HepG2 (cell line): ENCODE measurements at regions not wholly inside any gene's neighbourhood (a gene's known extent, or its start where the extent isn't known, plus 50 kb on each side); places are given as distances from the start of the nearest gene placed in this dataset.
"Not testable (repeated sequence)": the region's sequence is repeated elsewhere in the genome, so short reads cannot be mapped to it uniquely, and the experiment has no call there.

Experiments used
- ATAC-seq: fragments of 200-7000 bp; cut with Tn5 transposase; 3 replicates; pipeline ENCODE4 v1.9.1; 2020; ENCODE audit warnings: mild to moderate bottlenecking, moderate library complexity
- BruUV-seq: library from RNA; stranded (reverse); fragments of 400-500 nt; replicated peaks from 2 replicates; lab custom pipeline; 2021; lab: Mats Ljungman, UMichigan
- CTCF ChIA-PET: fragments of 300-600 bp; formaldehyde crosslinking; extraction: SDS; loops from one replicate; lab custom pipeline; 2021; ENCODE audit warnings: low total read pairs, inconsistent platforms, low intra/inter-chr PET ratio; lab: Yijun Ruan, JAX
- POLR2A ChIA-PET: fragments of 350-600 bp; sonication (Branson Sonifier 250); formaldehyde crosslinking; loops from one replicate; lab custom pipeline; 2020; ENCODE audit warnings: antibody characterized with exemption, inconsistent platforms; lab: Yijun Ruan, JAX
- DNase-seq: peaks from one replicate; pipeline ENCODE4 v3.0.0-alpha.2; 2015; ENCODE audit warnings: low spot score
- FAIRE-seq: peaks from 3 replicates; lab custom pipeline; 2011; peaks lifted over from hg19 to GRCh38; lab: Jason Lieb, UNC
- H2AFZ ChIP-seq: one replicate; pipeline ENCODE4 v1.6.1; 2011; ENCODE audit warnings: low read length, inconsistent platforms
- H3K27ac ChIP-seq: fragments of 300-600 bp; 3 replicates; pipeline ENCODE4 v1.8.0; 2011; ENCODE audit warnings: mixed run types, mild to moderate bottlenecking, mixed read lengths, low read length, inconsistent platforms; ENCODE audit not compliant: insufficient read depth; ENCODE audit errors: extremely low read length
- H3K27me3 ChIP-seq, 2 experiments: fragments of 200-600 bp in 1 of 2; 2 replicates in 1 of 2; 3 replicates in 1 of 2; pipeline versions ENCODE4 v1.6.0 to v1.8.0; 2011; ENCODE audit warnings: low read length in 2 of 2, mild to moderate bottlenecking in 2 of 2, moderate library complexity in 2 of 2, inconsistent platforms in 1 of 2; ENCODE audit not compliant: insufficient read depth in 2 of 2, control insufficient read depth in 1 of 2
- H3K36me3 ChIP-seq, 2 experiments: fragments of 200-600 bp in 1 of 2; replicated peaks in 1 of 2; 2 replicates in 1 of 2; 3 replicates in 1 of 2; pipeline versions ENCODE4 v1.5.1 to v1.8.0; 2011; ENCODE audit warnings: low read length in 2 of 2, inconsistent platforms in 1 of 2; ENCODE audit not compliant: insufficient read depth in 2 of 2, control insufficient read depth in 1 of 2
- H3K4me1 ChIP-seq: 2 replicates; pipeline ENCODE4 v1.5.1; 2012; ENCODE audit warnings: low read length, inconsistent platforms; ENCODE audit not compliant: insufficient read depth
- H3K4me2 ChIP-seq: 2 replicates; pipeline ENCODE4 v1.6.0; 2011; ENCODE audit warnings: low read depth, low read length, inconsistent platforms
- H3K4me3 ChIP-seq, 3 experiments: fragments of 200-600 bp in 1 of 3; sonication (generic), shearing (Covaris generic) in 1 of 3; replicated peaks in 1 of 3; 2 replicates each; pipeline ENCODE4 v1.5.1; 2011 to 2016; ENCODE audit warnings: low read length in 3 of 3, inconsistent platforms in 2 of 3, low read depth in 2 of 3, mild to moderate bottlenecking in 2 of 3, control low read depth in 1 of 3, mixed read lengths in 1 of 3; ENCODE audit not compliant: insufficient read depth in 1 of 3
- H3K79me2 ChIP-seq: one replicate; pipeline ENCODE4 v1.6.1; 2011; ENCODE audit warnings: low read length, inconsistent platforms; ENCODE audit not compliant: insufficient read depth
- H3K9ac ChIP-seq: 2 replicates; pipeline ENCODE4 v1.6.0; 2011; ENCODE audit warnings: mild to moderate bottlenecking, low read depth, low read length, inconsistent platforms; ENCODE audit not compliant: insufficient read depth
- H3K9me3 ChIP-seq: 2 replicates; pipeline ENCODE4 v1.5.1; 2012; ENCODE audit warnings: mild to moderate bottlenecking, low read length
- H4K20me1 ChIP-seq: 2 replicates; pipeline ENCODE4 v1.6.0; 2011; ENCODE audit warnings: inconsistent platforms, mild to moderate bottlenecking, low read length, moderate library complexity; ENCODE audit not compliant: insufficient read depth
- GATAD2A ChIP-seq: IDR thresholded peaks from 2 replicates; pipeline ENCODE4 v1.6.1; 2016
- HNF4G ChIP-seq, 2 experiments: sonication (generic) in 1 of 2; formaldehyde crosslinking in 1 of 2; IDR thresholded peaks; 2 replicates each; pipeline versions ENCODE4 v1.4.0 to v1.6.1; 2011 to 2020; ENCODE audit warnings: borderline replicate concordance in 2 of 2, low read depth in 2 of 2, mild to moderate bottlenecking in 2 of 2, low read length in 1 of 2, missing genetic modification reagents in 1 of 2, moderate library complexity in 1 of 2
- SOX13 ChIP-seq, 3 experiments: fragments of 450-650 bp in 1 of 3; sonication (generic) in 1 of 3; formaldehyde crosslinking in 1 of 3; IDR thresholded peaks in 2 of 3; conservative IDR thresholded peaks in 1 of 3; 2 replicates each; pipeline versions ENCODE4 v1.5.0 to v1.6.1; 2016 to 2020; ENCODE audit warnings: antibody characterized with exemption in 1 of 3, mild to moderate bottlenecking in 1 of 3, missing compliant biosample characterization in 1 of 3, missing genetic modification reagents in 1 of 3, moderate library complexity in 1 of 3
- SOX5 ChIP-seq: IDR thresholded peaks from 2 replicates; pipeline ENCODE4 v1.6.1; 2016; ENCODE audit warnings: borderline replicate concordance
- ZNF263 ChIP-seq: sonication (generic); formaldehyde crosslinking; IDR thresholded peaks from 2 replicates; pipeline ENCODE4 v1.4.0; 2020; ENCODE audit warnings: missing genetic modification reagents
- ZNF629 ChIP-seq: sonication (generic); formaldehyde crosslinking; conservative IDR thresholded peaks from 2 replicates; pipeline ENCODE4 v1.5.0; 2020; ENCODE audit warnings: missing genetic modification reagents
- ZNF644 ChIP-seq: IDR thresholded peaks from 2 replicates; pipeline ENCODE4 v1.6.1; 2016; ENCODE audit warnings: low read depth
- WGBS: methylation state at CpG from one replicate; pipeline ENCODE4 v1.1.6; 2017; ENCODE audit warnings: low lambda C conversion rate; 5-methylcytosine and 5-hydroxymethylcytosine counted together
- in situ Hi-C: cut with HindIII; loops from 2 replicates; pipeline ENCODE4 v1.10.0; 2017; ENCODE audit warnings: low pct_unique_long_range_greater_than_20kb; ENCODE audit not compliant: extremely low pct_ligation_motif_present
- intact Hi-C: fragments of 100-400 bp; cut with micrococcal nuclease; formaldehyde crosslinking; loops from one replicate; pipeline ENCODE4 v1.10.0; 2022; ENCODE audit not compliant: unreplicated experiment
- TF ChIP-seq, protein P1 (sequence below): sonication (generic); formaldehyde crosslinking; IDR thresholded peaks from 2 replicates; pipeline ENCODE4 v1.4.0; 2020; ENCODE audit warnings: mild to moderate bottlenecking, missing genetic modification reagents
- TF ChIP-seq, protein P2 (sequence below): sonication (generic); formaldehyde crosslinking; IDR thresholded peaks from 2 replicates; pipeline ENCODE4 v1.4.0; 2020; ENCODE audit warnings: missing genetic modification reagents, borderline replicate concordance
- TF ChIP-seq, protein P3 (sequence below): sonication (generic); formaldehyde crosslinking; conservative IDR thresholded peaks from 2 replicates; pipeline ENCODE4 v1.4.0; 2020; ENCODE audit warnings: mild to moderate bottlenecking, missing genetic modification reagents, moderate library complexity
- TF ChIP-seq, protein P4 (sequence below): IDR thresholded peaks from 2 replicates; pipeline ENCODE4 v1.4.0; 2020; ENCODE audit warnings: mild to moderate bottlenecking, missing genetic modification reagents

DNA sequence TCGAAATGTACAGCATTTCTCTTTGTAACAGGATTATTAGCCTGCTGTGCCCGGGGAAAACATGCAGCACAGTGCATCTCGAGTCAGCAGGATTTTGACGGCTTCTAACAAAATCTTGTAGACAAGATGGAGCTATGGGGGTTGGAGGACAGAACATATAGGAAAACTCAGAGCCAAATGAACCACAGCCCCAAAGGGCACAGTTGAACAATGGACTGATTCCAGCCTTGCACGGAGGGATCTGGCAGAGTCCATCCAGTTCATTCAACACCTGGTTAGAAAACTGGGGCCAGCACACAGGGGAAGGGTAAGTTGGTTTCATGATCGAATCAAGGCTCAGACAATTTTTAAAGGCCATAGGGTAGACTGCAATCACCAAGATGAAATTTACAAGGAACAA lies 260.8 kb downstream of the OR4F29 start:
- H4K20me1 ChIP-seq; H3K9me3 ChIP-seq; H3K36me3 ChIP-seq; ATAC-seq; CTCF ChIA-PET; H3K79me2 ChIP-seq; in situ Hi-C loops; POLR2A ChIA-PET; H2AFZ ChIP-seq; FAIRE-seq; H3K27me3 ChIP-seq; intact Hi-C loops; TF ChIP-seq SOX13 (IDR thresholded peaks at IDR 0.05); HNF4G (CRISPR knock-in tag; IDR thresholded peaks at IDR 0.05; ENCODE audit: borderline replicate concordance, low read depth): not testable (repeated sequence)
- BruUV-seq, result TSS peak; percentile 98
- peak; percentile 23 for DNase-seq
- H3K4me3 ChIP-seq, result peak overlapping the region in 2 of 3 experiments; percentile 4 to 39; a peak in 1 of 6 replicates
- peaks cover 19% of the 10 kb centered on the region for H3K4me1 ChIP-seq
- peak overlapping the region; percentile 58 for H3K9ac ChIP-seq
- peak overlapping the region; percentile 67 for H3K4me2 ChIP-seq
- H3K27ac ChIP-seq, result peak overlapping the region; percentile 80
- 2% methylated on average over 5 of the region's 6 CpGs for WGBS
- TF ChIP-seq SOX13 (CRISPR knock-in tag; conservative IDR thresholded peaks at IDR 0.05 in 1 of 2, IDR thresholded peaks at IDR 0.05 in 1 of 2), result peak in 1 of 2 experiments; percentile 69; a peak in 2 of 4 replicates
- TF ChIP-seq, protein P1, sequence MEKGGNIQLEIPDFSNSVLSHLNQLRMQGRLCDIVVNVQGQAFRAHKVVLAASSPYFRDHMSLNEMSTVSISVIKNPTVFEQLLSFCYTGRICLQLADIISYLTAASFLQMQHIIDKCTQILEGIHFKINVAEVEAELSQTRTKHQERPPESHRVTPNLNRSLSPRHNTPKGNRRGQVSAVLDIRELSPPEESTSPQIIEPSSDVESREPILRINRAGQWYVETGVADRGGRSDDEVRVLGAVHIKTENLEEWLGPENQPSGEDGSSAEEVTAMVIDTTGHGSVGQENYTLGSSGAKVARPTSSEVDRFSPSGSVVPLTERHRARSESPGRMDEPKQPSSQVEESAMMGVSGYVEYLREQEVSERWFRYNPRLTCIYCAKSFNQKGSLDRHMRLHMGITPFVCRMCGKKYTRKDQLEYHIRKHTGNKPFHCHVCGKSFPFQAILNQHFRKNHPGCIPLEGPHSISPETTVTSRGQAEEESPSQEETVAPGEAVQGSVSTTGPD (CRISPR knock-in tag), result 0 out of 2 replicates have a peak, but pooled peaks have one; percentile 38
- TF ChIP-seq ZNF263 (CRISPR knock-in tag), result peak; percentile 43
- 0 out of 2 replicates have a peak, but pooled peaks have one; percentile 24 for TF ChIP-seq SOX5 (CRISPR knock-in tag)
- TF ChIP-seq GATAD2A, result 0 out of 2 replicates have a peak, but pooled peaks have one; percentile 32
- TF ChIP-seq HNF4G (IDR thresholded peaks at IDR 0.05; ENCODE audit: borderline replicate concordance, low read depth, low read length), result 0 out of 2 replicates have a peak, but pooled peaks have one; percentile 8
- peak; percentile 44; the same call in 1 of the 2 replicates for TF ChIP-seq ZNF629 (CRISPR knock-in tag)
- TF ChIP-seq, protein P2, sequence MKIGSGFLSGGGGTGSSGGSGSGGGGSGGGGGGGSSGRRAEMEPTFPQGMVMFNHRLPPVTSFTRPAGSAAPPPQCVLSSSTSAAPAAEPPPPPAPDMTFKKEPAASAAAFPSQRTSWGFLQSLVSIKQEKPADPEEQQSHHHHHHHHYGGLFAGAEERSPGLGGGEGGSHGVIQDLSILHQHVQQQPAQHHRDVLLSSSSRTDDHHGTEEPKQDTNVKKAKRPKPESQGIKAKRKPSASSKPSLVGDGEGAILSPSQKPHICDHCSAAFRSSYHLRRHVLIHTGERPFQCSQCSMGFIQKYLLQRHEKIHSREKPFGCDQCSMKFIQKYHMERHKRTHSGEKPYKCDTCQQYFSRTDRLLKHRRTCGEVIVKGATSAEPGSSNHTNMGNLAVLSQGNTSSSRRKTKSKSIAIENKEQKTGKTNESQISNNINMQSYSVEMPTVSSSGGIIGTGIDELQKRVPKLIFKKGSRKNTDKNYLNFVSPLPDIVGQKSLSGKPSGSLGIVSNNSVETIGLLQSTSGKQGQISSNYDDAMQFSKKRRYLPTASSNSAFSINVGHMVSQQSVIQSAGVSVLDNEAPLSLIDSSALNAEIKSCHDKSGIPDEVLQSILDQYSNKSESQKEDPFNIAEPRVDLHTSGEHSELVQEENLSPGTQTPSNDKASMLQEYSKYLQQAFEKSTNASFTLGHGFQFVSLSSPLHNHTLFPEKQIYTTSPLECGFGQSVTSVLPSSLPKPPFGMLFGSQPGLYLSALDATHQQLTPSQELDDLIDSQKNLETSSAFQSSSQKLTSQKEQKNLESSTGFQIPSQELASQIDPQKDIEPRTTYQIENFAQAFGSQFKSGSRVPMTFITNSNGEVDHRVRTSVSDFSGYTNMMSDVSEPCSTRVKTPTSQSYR, result 0 out of 2 replicates have a peak, but pooled peaks have one; percentile 31
- TF ChIP-seq, protein P3, sequence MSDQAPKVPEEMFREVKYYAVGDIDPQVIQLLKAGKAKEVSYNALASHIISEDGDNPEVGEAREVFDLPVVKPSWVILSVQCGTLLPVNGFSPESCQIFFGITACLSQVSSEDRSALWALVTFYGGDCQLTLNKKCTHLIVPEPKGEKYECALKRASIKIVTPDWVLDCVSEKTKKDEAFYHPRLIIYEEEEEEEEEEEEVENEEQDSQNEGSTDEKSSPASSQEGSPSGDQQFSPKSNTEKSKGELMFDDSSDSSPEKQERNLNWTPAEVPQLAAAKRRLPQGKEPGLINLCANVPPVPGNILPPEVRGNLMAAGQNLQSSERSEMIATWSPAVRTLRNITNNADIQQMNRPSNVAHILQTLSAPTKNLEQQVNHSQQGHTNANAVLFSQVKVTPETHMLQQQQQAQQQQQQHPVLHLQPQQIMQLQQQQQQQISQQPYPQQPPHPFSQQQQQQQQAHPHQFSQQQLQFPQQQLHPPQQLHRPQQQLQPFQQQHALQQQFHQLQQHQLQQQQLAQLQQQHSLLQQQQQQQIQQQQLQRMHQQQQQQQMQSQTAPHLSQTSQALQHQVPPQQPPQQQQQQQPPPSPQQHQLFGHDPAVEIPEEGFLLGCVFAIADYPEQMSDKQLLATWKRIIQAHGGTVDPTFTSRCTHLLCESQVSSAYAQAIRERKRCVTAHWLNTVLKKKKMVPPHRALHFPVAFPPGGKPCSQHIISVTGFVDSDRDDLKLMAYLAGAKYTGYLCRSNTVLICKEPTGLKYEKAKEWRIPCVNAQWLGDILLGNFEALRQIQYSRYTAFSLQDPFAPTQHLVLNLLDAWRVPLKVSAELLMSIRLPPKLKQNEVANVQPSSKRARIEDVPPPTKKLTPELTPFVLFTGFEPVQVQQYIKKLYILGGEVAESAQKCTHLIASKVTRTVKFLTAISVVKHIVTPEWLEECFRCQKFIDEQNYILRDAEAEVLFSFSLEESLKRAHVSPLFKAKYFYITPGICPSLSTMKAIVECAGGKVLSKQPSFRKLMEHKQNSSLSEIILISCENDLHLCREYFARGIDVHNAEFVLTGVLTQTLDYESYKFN (CRISPR knock-in tag), result peak; percentile 48; the same call in 1 of the 2 replicates
- peak; percentile 57; the same call in 1 of the 2 replicates for TF ChIP-seq ZNF644 (CRISPR knock-in tag)
- TF ChIP-seq, protein P4, sequence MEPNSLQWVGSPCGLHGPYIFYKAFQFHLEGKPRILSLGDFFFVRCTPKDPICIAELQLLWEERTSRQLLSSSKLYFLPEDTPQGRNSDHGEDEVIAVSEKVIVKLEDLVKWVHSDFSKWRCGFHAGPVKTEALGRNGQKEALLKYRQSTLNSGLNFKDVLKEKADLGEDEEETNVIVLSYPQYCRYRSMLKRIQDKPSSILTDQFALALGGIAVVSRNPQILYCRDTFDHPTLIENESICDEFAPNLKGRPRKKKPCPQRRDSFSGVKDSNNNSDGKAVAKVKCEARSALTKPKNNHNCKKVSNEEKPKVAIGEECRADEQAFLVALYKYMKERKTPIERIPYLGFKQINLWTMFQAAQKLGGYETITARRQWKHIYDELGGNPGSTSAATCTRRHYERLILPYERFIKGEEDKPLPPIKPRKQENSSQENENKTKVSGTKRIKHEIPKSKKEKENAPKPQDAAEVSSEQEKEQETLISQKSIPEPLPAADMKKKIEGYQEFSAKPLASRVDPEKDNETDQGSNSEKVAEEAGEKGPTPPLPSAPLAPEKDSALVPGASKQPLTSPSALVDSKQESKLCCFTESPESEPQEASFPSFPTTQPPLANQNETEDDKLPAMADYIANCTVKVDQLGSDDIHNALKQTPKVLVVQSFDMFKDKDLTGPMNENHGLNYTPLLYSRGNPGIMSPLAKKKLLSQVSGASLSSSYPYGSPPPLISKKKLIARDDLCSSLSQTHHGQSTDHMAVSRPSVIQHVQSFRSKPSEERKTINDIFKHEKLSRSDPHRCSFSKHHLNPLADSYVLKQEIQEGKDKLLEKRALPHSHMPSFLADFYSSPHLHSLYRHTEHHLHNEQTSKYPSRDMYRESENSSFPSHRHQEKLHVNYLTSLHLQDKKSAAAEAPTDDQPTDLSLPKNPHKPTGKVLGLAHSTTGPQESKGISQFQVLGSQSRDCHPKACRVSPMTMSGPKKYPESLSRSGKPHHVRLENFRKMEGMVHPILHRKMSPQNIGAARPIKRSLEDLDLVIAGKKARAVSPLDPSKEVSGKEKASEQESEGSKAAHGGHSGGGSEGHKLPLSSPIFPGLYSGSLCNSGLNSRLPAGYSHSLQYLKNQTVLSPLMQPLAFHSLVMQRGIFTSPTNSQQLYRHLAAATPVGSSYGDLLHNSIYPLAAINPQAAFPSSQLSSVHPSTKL, result 0 out of 2 replicates have a peak, but pooled peaks have one; percentile 30
